CD4-positive, alpha-beta T cell (primary cell): ENCODE measurements at regions not wholly inside any gene's neighbourhood (a gene's known extent, or its start where the extent isn't known, plus 50 kb on each side); places are given as distances from the start of the nearest gene placed in this dataset.
"Not testable (repeated sequence)": the region's sequence is repeated elsewhere in the genome, so short reads cannot be mapped to it uniquely, and the experiment has no call there.

Experiments
- ATAC-seq: fragments of 200-7000 bp; cut with Tn5 transposase; one replicate; pipeline ENCODE4 v1.10.0; 2022; ENCODE audit warnings: mild to moderate bottlenecking; ENCODE audit not compliant: poor library complexity
- CTCF ChIA-PET: fragments of 350-600 bp; sonication (Branson Sonifier 250); formaldehyde crosslinking; loops from one replicate; lab custom pipeline; 2021; ENCODE audit warnings: antibody characterized with exemption, inconsistent platforms; lab: Charles Lee
- POLR2A ChIA-PET: fragments of 350-600 bp; sonication (Branson Sonifier 250); formaldehyde crosslinking; loops from one replicate; lab custom pipeline; 2021; ENCODE audit warnings: antibody characterized with exemption, inconsistent platforms; lab: Charles Lee
- DNase-seq, 14 experiments: peaks; one replicate each; pipeline ENCODE4 v3.0.0-alpha.2; 2013 to 2020; ENCODE audit warnings: mixed read lengths in 2 of 14
- H3K27ac ChIP-seq, 2 donors: one replicate each; pipeline versions ENCODE4 v1.5.1 to v1.7.0; 2013; ENCODE audit warnings: low read length in 2 of 2, low read depth in 1 of 2, mild to moderate bottlenecking in 1 of 2
- H3K27me3 ChIP-seq, 2 experiments: 1 replicate in 1 of 2; 2 replicates in 1 of 2; pipeline versions ENCODE4 v1.6.1 to v1.7.0; 2013; ENCODE audit warnings: low read length in 2 of 2, control low read depth in 1 of 2, mild to moderate bottlenecking in 1 of 2, moderate library complexity in 1 of 2; ENCODE audit not compliant: insufficient read depth in 2 of 2, control insufficient read depth in 1 of 2
- H3K36me3 ChIP-seq: one replicate; pipeline ENCODE4 v1.6.1; 2013; ENCODE audit warnings: low read length, control low read depth; ENCODE audit not compliant: insufficient read depth
- H3K4me1 ChIP-seq: one replicate; pipeline ENCODE4 v1.6.1; 2013; ENCODE audit warnings: low read length, control low read depth; ENCODE audit not compliant: insufficient read depth
- H3K4me3 ChIP-seq: one replicate; pipeline ENCODE4 v1.5.1; 2013; ENCODE audit warnings: mild to moderate bottlenecking, low read length, moderate library complexity
- H3K9me3 ChIP-seq, 2 experiments: 1 replicate in 1 of 2; 2 replicates in 1 of 2; pipeline versions ENCODE4 v1.6.1 to v1.7.0; 2013; ENCODE audit warnings: low read length in 2 of 2, mild to moderate bottlenecking in 2 of 2, control low read depth in 1 of 2, moderate library complexity in 1 of 2; ENCODE audit not compliant: control insufficient read depth in 1 of 2, insufficient read depth in 1 of 2
- H3K27ac Mint-ChIP-seq: one replicate; pipeline ENCODE4 v1.8.0; 2020; ENCODE audit warnings: mixed read lengths
- H3K27me3 Mint-ChIP-seq: one replicate; pipeline ENCODE4 v1.8.0; 2021; ENCODE audit warnings: mixed read lengths
- H3K36me3 Mint-ChIP-seq: one replicate; pipeline ENCODE4 v1.8.0; 2021; ENCODE audit warnings: low read depth, mixed read lengths
- H3K4me1 Mint-ChIP-seq: one replicate; pipeline ENCODE4 v1.8.0; 2021; ENCODE audit warnings: low read depth, mixed read lengths
- H3K4me3 Mint-ChIP-seq: one replicate; pipeline ENCODE4 v1.8.0; 2020; ENCODE audit warnings: mild to moderate bottlenecking, mixed read lengths
- H3K9me3 Mint-ChIP-seq: one replicate; pipeline ENCODE4 v1.8.0; 2020; ENCODE audit warnings: mixed read lengths
- CTCF ChIP-seq: fragments of 200-600 bp; IDR thresholded peaks from one replicate; pipeline ENCODE4 v1.8.0; 2022; ENCODE audit warnings: antibody characterized with exemption, mild to moderate bottlenecking
- intact Hi-C, 2 experiments: fragments of 100-400 bp; cut with DNase I in 1 of 2; cut with micrococcal nuclease in 1 of 2; formaldehyde crosslinking; loops; one replicate each; pipeline versions ENCODE4 v1.15.1 to v1.9.0; 2023 to 2025; cut with DNase I, micrococcal nuclease

GRCh38 chr6:80860107-80860506 is 753.6 kb downstream of the BCKDHB start:
- ChIA-PET CTCF (no interaction called here), POLR2A (no interaction called here)
- no peaks in the 10 kb centered on the region for H3K4me1 ChIP-seq
- DNase-seq (no peak), ATAC-seq (no peak)
- no peak overlapping the region for H3K4me3 ChIP-seq
- no peaks in the 10 kb centered on the region for H3K36me3 ChIP-seq
- Mint-ChIP-seq H3K27me3 (no peaks in the 10 kb centered on the region), H3K4me1 (no peaks in the 10 kb centered on the region), H3K9me3 (peaks cover 9% of the 10 kb centered on the region), H3K4me3 (no peak overlapping the region), H3K27ac (no peak overlapping the region), H3K36me3 (no peaks in the 10 kb centered on the region)
- TF ChIP-seq CTCF: no peak
- no peaks in the 10 kb centered on the region for H3K27me3 ChIP-seq
- H3K9me3 ChIP-seq: peaks cover 0 to 5% of the 10 kb centered on the region in 2 experiments
- no peak overlapping the region for H3K27ac ChIP-seq
- intact Hi-C loops: no loop called here

GRCh38 chr6:80847973-80848372 is 741.5 kb downstream of the BCKDHB start:
- H3K4me3 ChIP-seq, H3K4me1 ChIP-seq, DNase-seq, H3K27ac ChIP-seq, H3K36me3 ChIP-seq, H3K36me3 Mint-ChIP-seq, H3K4me3 Mint-ChIP-seq, ATAC-seq, CTCF ChIA-PET, H3K27me3 Mint-ChIP-seq, H3K27me3 ChIP-seq, POLR2A ChIA-PET, H3K27ac Mint-ChIP-seq, H3K9me3 ChIP-seq, intact Hi-C loops, H3K4me1 Mint-ChIP-seq: not testable (repeated sequence)
- H3K9me3 Mint-ChIP-seq: peaks cover 12% of the 10 kb centered on the region

DNA sequence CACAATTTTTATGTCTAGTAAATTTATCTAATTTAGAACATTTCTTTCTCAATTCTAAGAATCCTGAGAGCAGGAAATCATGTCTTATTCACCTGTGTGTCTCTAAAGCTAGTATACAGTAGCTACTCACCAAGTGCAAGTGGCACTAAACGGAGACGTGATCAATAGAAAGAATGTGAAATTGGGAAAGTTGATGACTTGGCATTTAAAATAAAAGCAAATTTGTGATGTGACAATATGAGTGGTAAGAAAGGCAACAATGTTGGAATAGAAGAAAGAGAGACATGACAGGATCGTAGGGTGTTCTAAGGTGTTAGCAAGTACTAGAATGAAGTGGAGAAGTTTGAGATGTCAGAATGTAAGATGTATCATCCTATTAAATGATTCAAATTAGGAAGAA is 725.9 kb downstream of the BCKDHB start:
- no peaks in the 10 kb centered on the region for H3K4me1 ChIP-seq

More for the DNA sequence above, 725.9 kb downstream of the BCKDHB start:
- H3K36me3 Mint-ChIP-seq: no peaks in the 10 kb centered on the region
- peaks cover 11% of the 10 kb centered on the region for H3K9me3 Mint-ChIP-seq
- no peaks in the 10 kb centered on the region for H3K4me1 Mint-ChIP-seq
- ATAC-seq: no peak
- Histone ChIP-seq H3K27me3 (no peaks in the 10 kb centered on the region), H3K27ac (no peak overlapping the region), H3K9me3 (no peaks in the 10 kb centered on the region), H3K4me3 (no peak overlapping the region), H3K36me3 (no peaks in the 10 kb centered on the region)
- ChIA-PET POLR2A (no interaction called here), CTCF (no interaction called here)
- H3K27ac Mint-ChIP-seq: no peak overlapping the region
- H3K4me3 Mint-ChIP-seq: no peak overlapping the region
- TF ChIP-seq CTCF: no peak
- intact Hi-C loops: no loop called here
- no peaks in the 10 kb centered on the region for H3K27me3 Mint-ChIP-seq
- DNase-seq: no peak
